Skin of body (tissue), 1 donor: ENCODE measurements at regions not wholly inside any gene's neighbourhood (a gene's known extent, or its start where the extent isn't known, plus 50 kb on each side); places are given as distances from the start of the nearest gene placed in this dataset.
"Not testable (repeated sequence)": the region's sequence is repeated elsewhere in the genome, so short reads cannot be mapped to it uniquely, and the experiment has no call there.

Experiments used
- DNase-seq: peaks from one replicate; lab custom pipeline; 2025; lab: John Stamatoyannopoulos, UW

DNA sequence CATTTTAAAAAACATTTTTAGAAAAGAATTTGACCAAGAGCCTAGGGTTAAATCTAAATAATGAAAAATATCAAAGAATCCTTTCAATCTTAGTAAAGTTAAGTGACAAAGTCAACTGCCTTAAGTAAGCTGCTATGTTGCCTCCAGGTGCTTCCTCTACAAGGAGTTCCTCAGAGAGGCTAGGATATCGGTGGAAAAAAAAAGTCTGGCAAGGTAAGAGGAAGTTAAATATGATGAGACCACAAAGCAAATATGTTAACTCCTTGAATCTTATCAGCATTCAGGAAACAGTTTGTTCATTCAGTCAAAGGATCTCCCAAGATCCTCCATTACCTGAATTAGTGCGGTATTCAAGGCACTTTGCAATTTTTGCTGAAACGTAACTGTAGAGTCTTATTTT is 563.5 kb downstream of the PTPRC start:
- DNase-seq = no peak

DNA sequence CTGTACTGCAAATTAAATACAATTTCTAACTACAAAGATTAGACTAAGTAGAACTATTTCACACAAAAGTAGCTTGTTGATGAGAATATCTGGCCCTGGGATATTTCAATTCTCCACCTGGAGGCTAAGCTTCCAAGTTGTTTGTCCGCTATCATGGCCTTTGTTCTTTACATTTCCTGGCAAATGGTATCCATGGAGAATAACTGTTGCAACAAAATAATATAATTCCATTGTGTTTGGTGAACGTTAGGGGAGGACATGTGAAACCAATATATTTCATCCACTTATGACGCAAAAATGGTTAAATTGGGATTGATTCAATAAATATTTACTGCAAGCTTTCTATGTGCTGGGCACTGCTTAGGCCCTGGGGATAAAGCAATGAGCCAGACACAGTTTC is 565.4 kb downstream of the PTPRC start:
- no peak for DNase-seq

DNA sequence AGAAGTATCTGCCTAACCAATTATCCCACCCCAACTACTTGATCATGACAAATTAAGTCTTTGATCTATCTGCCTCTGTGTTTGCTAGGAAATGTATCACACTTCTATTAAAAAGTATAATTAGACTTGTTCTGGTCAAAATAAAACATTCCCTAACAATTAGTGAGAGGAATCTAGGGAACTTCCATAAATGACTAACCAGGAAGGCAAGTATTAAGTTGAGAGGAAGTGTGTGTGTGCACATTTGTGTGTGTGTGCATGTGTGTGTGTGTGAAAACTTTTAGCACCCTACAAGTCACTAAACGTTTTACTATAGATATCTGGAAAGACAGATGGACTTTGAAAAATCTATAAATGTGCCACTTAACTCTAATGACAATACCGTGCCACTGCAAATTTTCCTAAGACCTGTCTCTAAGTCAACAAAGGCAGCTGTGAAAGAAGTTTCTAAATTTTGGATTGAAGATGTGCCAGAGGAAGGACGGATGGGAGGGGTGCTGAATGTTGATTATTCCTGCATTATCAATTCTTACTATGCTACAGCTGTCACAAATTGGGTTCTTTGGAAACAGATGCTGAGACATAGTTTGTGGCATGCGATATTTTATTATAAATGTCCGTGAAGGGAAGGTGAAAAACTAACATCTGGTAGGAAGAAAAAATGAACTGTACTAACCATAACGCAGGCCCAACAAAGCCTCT is 567.1 kb downstream of the PTPRC start:
- DNase-seq = no peak

DNA sequence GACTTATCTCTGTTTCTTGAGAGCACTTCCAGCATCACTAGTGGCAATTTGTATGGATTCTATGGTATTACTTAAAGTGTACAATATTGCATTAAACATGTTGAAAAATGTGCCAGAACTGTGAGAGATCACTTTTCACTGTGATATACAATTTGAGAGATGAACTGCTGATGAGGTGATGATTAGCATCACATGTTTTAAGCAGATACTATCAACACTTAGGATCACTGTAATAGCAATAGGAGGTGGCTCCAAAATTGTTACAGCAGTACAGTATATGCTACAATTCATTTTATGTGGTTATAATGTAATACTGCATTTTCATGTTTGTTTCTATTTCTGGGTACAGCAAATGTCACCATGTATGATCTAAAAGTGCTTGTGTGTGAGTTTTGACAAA is 570.0 kb downstream of the PTPRC start:
- no peak for DNase-seq

DNA sequence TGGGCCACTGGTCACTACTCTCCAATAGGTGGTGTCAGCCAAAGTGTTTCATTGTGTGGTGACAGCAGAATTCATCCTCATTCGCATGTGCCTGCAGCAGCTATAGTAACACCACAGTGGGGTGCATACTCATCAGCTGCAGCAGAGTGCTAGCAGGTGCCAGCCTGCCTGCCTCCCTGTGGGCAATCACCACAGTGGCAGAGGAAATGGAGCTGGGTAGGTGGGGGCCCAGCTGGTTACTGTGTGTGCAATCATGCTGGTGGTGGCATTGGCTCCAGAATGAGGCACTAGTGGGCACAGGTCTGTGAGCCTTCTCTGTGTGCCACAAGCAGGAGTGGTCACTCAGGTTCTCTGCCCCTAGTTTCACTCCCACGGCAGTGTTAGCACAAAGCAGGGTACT is 579.2 kb downstream of the PTPRC start:
- DNase-seq = no peak

DNA sequence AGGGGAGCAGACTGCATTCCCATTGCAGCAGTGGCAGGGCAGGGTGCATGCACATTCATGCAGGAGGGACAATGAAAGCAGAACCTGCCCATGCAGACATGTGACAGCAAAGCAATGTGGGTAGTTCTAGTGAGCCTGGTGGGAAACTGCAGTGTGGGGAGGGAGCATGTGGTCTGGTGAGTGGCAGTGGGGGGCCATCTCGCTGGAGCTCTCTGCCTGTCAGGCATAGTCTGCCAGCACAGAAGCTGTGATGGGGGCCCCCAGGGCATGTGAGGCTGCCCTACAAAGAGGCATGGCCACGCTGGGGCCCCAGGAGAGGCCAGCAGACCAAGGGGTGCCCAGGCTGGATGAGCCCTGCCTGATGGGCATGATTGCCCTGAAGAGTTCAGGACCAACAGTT is 579.7 kb downstream of the PTPRC start:
- DNase-seq = no peak

DNA sequence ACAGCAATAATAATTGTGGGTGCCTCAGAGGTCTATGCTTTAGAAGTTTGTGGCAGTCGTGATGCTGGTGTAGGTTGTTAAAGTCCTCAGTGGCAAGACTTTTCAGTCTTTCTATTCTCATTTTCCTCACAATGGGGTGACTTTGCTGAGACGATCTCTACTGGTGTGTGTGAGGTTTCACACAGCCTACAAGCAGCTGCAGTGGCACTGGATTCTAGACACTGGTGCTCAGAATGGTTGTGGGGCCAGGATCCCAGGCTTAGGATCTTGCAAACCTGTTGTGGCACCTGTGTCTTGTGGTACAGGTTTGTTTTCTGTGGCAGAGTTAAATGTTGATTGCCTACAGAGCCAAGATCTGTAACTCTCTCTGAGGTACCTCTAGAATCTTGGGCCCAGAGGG is 581.2 kb downstream of the PTPRC start:
- no peak for DNase-seq

DNA sequence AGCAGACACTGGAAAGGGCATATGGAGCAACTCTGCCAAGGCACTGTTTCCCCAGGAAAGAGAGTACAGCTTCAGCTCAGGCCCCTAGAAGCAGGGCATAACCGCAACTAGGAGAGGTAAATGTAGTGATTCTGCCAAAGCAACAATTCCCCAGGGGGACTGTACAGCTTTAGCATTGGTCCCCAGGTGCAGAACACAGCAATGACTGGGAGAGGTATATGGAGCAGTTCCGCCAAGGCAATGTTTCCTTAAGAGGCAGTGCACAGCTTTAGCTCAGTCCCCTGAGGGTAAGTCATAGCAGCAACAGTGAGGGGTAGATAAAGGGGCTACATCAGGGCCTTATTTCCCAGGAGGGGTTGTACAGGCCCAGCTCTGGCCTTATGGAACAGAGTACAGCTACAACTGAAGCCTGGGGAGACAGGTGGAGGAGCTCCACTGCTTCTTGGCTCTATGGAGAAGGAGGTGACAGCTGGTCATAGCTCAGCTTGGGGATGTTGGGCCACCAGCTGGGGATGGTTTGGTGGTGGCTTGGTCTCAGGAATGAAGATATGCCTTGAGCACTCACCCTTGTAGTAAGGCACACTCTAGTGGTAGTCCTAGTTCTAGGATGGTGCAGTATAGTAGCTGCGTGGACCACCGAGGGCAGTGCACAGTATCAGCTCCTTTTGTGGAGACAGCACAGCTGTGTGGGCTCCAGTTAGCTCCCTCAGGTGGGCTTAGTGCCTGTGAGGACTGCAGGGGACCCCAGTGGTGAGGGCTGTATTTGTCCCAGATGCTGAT is 582.7 kb downstream of the PTPRC start:
- no peak for DNase-seq

DNA sequence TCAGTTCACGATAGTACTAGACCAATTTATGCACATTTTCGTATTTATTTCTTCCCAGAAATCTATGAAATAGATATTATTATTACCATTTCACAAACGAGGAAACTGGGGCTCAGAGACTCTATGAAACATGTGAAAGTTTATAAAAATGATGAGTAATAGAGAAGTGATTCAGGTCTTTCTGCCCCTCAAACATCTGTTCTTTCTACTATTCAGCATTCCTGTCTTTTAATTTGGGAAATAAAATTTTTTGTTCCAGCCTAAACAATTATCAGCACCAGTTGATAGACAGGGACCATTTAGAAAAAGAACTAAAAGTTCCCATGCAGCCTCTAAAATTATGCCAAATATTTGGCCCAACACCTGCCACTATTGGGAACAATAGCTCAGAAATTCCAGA is 585.1 kb downstream of the PTPRC start:
- no peak for DNase-seq

DNA sequence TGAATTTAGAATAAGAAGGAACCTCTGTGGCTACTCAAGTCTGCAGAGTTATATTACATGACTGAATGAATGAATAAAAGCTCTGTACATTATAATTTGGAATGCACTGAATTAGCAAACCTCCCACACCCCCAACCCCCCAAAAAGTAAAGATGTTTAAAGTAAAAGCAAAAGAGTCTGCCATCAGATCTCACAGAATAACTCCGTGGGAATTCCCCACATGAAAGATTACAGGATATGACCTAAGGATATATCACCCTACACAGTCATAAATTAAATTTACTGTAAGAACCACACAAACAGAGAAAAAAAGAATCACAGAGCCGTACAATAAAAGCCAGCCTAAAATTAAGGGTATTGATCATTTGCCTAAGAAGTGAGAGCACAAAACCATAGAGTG is 587.3 kb downstream of the PTPRC start:
- DNase-seq = no peak

DNA sequence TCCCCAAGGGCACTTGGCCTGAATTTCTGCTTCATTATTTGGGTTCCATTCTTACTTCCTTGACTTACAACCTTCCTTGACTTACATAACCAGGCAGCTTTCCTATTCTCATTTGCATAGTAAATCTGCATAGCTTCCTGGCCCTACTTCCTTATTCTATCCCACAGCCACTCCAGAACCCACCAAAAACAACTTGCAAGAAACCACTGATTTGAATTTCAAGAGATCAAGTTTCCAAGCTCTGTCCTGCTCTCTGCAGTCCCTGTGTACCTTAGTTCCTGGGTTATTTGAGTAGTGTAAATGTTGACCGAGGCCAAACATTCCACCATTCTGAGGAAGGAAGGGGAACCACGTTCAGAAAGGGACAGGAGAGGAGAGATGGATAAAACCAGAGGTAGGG is 603.3 kb downstream of the PTPRC start:
- no peak for DNase-seq

DNA sequence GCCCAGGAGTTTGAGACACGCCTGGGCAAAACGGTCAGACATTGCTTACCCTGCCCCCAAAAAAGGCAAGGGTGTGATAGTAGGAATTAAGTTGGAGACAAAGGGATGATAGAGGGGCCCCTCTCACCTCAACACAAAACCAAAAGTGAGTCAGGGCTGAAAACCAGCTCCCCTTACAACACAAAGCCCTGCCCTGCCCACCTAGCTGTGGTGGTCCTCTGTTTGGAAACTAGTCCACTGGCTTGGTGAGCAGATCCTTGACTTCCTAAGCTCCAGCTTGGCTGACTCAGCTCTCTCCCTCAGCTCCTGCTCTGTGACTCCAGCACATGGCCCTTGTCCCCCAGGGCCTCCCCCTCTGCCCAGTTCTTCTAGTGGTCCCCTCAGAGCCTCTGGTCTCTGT is 603.8 kb downstream of the PTPRC start:
- no peak for DNase-seq

DNA sequence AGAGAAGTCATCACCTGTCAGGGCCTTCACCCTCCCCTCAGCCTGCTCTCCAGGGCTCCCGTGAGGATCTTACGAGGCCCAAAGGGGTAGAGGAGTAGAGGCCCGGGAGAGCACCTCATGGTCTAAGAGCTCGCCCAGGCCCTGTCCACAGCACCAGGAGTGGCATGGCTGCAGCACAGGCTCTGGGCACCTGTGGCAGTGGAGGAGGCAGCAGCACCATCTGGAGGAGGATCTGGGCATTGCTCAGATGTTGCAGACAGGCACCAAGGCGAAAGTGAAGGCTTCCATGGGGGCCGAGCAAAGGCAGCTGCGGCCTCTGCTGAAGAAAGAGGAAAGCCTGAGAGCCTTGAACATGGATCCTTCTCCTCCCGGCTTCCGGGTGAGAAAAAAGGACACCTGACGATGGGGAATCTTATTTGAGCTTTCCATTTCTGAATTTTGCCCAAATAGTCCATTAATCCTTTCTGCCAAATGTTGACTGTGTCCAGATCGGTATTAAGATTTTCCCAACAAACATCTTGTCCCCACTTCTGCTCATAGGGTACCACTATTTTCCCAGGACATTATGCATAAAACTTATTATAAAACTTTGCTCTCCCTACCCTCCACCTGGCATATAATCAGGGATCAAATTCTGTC is 604.7 kb downstream of the PTPRC start:
- no peak for DNase-seq

DNA sequence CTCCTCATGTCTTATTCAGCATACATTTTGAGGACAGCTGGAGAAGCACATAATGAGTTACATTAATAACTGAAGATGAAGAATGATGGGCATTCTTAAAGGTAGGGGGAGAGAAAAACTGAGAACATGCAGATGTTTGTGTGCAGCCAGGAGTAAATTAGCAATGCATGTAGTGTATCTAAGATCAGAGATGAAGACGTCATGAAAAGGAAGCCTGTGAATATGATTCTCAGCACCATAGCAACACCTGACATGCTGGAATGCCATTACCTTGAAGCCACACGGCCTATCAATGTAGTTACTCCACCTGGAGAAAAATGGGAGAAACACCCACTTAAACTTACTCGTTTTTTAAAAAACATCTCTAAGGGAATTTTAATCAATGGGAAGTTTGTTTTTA is 607.1 kb downstream of the PTPRC start:
- DNase-seq = no peak

DNA sequence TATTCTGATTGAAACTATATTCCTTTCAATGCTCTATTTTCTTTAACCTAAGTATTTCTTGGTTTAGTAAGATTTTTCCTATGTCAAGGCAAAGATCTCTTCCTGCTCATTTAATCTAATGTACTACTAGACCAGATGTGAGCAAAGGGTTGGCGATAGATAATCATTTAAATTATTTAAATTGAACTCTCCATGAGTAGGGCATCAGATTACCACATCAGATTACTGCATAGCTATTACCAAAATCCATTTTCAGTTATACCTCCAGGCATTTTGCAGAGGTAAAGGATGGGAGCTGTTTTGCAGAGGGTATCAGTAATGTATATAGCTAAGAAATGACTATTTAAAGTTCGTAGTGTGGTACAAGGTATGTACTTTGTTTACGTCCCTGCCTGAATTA is 607.9 kb downstream of the PTPRC start:
- no peak for DNase-seq

DNA sequence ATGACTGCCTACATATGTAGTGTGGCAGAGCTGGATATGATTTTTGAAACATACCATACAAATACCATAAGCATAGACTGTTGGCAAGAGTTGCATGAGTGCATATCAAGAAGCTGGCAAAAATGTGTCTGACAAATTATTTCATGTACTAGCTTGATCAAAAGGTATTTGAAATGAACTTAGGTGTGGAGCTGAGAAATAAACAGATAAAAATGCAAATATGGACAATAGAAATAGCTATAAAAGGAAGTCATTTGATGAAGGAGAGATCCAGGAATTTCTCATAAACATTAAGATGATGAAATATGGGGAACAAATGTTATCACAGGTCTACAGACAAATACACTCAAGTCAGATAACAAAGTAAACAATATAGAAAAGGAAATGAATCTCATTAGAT is 609.1 kb downstream of the PTPRC start:
- DNase-seq = no peak

DNA sequence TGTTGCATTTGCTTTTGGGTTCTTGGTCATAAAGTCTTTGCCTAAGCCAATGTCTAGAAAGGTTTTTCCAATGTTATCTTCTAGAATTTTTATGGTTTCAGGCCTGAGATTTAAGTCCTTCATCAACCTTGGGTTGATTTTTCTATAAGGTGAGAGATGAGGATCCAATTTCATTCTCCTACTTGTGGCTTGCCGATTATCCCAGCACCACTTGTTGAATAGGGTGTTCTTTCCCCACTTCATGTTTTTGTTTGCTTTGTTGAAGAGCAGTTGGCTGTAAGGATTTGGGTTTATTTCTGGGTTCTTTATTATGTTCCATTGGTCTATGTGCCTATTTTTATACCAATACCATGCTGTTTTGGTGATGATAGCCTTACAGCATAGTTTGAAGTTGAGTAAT is 615.2 kb downstream of the PTPRC start:
- DNase-seq = not testable (repeated sequence)

DNA sequence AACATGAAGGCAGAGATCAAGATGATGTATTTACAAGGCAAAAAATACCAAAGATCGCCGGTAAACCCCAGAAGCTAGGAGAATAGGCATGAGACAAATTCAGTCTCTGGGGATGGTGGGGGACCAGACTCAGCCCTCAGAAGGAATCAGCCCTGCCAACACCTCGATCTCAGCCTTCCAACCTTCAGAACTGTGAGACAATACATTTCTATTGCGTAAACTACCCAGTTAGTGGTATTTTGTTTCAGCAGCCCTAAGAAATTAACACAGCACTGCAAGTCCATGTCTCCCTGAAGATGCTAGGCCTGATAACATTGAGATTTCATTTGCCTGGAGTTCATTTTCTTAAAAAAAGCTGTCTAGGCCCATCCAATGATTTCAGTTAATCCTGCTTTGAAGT is 622.5 kb downstream of the PTPRC start:
- DNase-seq = no peak

DNA sequence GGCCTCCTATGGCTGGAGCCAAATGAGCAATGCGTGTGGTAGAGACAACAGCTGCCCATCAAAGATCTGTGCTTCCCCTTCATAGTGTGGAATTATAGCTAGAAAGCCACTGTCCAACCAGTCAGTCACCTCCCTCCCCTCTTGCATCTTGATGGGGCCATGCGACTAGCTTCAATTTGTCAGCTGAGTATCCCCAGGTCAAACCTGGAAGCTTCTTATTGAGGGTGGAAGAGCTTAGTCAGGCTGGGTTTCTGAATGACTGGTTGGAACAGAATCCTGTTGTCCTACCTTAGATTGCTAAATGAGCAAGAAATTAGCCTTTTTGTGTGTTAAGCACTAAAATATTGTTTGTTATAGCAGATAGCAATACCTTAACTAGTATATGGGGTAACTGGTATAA is 625.4 kb downstream of the PTPRC start:
- DNase-seq = no peak

DNA sequence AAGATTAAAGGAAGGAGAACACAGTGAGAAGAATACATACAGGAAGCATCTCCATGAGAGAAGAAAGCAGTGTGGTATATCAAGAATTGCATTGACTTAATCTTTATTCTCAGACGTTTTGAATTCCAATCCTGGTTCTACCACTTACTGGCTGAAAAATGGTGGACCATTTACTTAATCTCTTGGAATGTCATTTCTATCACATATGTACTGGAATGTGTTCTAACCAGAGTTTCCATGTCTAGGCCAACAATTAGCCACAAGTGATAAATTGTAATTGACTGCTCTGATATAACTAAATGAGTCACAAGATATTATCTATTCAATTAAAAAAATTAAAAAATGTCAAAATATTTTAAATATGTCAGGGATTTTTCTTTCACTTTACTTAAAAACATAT is 626.1 kb downstream of the PTPRC start:
- no peak for DNase-seq

DNA sequence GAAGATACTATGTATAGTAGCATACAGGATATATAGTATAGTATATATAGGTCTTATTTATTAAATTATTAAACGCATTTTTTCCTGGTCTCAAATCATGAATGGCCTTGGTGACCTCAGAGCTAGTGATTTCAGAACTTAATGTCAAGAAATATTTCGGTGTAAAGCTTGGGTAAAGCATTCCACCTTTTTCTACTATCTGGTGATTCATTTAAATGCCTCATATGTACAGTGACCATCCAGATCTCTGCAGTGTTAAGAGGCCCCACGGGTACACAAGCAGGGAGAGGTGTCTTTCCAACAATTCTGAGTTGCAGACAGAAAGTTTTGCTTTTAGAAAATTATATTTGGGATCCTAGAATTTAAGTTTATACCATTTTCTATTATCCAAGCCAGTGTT is 626.5 kb downstream of the PTPRC start:
- DNase-seq = no peak

DNA sequence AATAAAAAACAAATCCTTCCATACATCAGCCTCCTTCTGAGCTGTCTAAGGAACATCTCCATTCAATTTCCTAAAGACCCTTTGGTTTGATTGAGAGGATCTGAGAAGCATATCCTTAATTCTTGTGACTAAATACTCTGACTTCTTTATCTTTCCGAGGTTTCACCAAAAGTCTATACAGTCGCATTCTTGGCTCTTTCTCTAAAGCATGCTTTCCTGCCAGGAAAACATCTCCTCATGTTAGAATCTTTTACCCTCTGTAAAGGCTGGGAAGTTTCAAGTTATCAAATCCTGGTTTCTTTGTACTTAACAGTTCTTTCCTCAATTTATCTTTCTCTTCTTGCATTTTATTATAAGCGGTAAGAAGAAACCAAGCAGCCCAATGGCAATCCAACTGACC is 630.4 kb downstream of the PTPRC start:
- DNase-seq = no peak

DNA sequence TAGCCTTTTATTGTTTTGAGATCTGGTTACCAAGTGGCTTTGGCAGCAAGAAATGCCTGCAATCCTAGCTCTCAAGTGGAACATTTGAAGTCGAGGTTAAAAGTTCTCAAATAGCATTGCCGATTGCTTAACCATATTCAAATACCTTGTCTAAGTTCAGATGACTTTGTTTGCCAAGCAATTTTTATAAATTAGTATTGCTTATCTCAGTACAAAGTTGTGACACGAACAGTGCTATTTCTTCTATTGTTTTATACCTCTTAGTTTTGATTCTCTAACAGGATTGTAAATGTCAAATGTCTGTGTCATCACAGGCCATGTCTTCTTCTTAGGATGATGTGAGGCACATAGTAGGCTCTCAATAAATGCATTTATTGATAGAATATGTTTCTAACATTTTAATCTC is 633.3 kb downstream of the PTPRC start:
- DNase-seq = no peak
